ENCODE measurements at regions not wholly inside any gene's neighbourhood (a gene's known extent, or its start where the extent isn't known, plus 50 kb on each side); places are given as distances from the start of the nearest gene placed in this dataset.
A peak's percentile ranks its signal among the peaks of the same experiment; 100 is the strongest.

DNA sequence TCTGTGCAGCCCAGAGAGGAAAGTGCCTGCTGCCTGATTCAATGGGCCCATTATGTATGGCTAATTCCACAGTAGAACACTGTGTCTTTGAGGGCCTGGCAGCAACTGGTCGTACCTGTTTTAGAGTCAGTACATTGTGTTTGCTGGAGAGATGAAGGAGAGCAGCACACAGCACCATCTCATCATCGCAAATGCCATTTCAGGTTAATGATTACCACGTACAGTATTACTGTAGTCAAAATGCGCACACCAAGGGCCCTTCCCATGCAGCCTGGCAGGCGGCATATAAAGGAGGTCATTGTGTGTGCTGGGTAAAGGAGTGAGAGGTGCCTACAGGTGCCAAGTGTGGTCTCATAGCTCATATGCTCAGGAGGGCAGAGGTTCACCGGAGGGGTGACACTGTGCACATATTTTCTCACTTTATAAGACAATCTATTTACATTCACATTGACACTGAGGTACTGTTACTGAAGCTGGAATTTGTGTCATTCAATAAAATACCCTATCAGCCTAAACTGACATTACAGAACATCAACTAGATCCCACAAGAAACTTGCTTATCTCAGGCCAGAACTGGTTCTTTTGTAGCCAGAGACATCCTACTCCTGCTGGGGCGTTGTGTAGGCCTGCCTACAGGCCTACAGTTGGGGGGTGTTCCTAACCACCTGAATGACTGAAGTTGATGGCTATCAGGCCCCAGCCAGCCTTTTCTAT is 90.4 kb downstream of the APIP start:
- TF ChIP-seq MTA1 (CRISPR knock-in tag; IDR thresholded peaks at IDR 0.05; ENCODE audit: borderline replicate concordance) (0 out of 2 replicates have a peak, but pooled peaks have one; percentile 25), ZKSCAN8 (CRISPR knock-in tag; IDR thresholded peaks at IDR 0.05; ENCODE audit: borderline replicate concordance) (no peak), EP300 (IDR thresholded peaks at IDR 0.05; ENCODE audit: low read depth in 2 of 2, low read length in 2 of 2) (peak; percentile 36 to 73; a peak in 2 of 4 replicates), EP300 (CRISPR knock-in tag; IDR thresholded peaks at IDR 0.05; ENCODE audit: borderline replicate concordance) (peak; percentile 29; the same call in 1 of the 2 replicates), MXD1 (CRISPR knock-in tag; IDR thresholded peaks at IDR 0.05) (no peak)
